GM10266 (cell line): ENCODE measurements at regions not wholly inside any gene's neighbourhood (a gene's known extent, or its start where the extent isn't known, plus 50 kb on each side); places are given as distances from the start of the nearest gene placed in this dataset.

Source experiments
- DNase-seq: peaks from one replicate; pipeline ENCODE4 v3.0.0; 2012; ENCODE audit errors: extremely low spot score
- TF ChIP-seq, protein P1 (sequence below): IDR thresholded peaks from 2 replicates; pipeline ENCODE4 v1.5.1; 2012; ENCODE audit warnings: mild to moderate bottlenecking, low read depth; ENCODE audit not compliant: control insufficient read depth, insufficient read depth; ENCODE audit errors: missing control alignments

DNA sequence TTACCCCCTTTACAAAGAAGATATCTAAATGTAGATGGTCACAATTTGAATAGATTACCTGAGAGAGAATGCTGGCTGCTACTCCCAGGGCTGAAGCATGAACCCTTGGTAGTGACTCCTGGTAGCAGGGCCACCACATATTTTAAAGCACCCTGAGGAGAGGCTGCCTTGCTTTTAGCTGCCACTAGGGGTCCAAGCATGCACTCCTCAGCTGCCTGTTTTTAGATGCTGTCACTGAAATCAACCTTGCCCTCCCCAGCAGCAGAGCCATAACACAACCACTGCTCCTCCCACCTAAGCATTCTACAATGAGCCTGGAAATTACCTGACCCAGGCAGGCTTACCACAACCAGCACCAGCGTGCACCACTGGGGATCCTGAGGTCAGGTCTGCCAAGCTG, 850.9 kb downstream of the FAM133A start:
- DNase-seq = no peak
- TF ChIP-seq, protein P1, sequence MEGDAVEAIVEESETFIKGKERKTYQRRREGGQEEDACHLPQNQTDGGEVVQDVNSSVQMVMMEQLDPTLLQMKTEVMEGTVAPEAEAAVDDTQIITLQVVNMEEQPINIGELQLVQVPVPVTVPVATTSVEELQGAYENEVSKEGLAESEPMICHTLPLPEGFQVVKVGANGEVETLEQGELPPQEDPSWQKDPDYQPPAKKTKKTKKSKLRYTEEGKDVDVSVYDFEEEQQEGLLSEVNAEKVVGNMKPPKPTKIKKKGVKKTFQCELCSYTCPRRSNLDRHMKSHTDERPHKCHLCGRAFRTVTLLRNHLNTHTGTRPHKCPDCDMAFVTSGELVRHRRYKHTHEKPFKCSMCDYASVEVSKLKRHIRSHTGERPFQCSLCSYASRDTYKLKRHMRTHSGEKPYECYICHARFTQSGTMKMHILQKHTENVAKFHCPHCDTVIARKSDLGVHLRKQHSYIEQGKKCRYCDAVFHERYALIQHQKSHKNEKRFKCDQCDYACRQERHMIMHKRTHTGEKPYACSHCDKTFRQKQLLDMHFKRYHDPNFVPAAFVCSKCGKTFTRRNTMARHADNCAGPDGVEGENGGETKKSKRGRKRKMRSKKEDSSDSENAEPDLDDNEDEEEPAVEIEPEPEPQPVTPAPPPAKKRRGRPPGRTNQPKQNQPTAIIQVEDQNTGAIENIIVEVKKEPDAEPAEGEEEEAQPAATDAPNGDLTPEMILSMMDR = no peak

DNA sequence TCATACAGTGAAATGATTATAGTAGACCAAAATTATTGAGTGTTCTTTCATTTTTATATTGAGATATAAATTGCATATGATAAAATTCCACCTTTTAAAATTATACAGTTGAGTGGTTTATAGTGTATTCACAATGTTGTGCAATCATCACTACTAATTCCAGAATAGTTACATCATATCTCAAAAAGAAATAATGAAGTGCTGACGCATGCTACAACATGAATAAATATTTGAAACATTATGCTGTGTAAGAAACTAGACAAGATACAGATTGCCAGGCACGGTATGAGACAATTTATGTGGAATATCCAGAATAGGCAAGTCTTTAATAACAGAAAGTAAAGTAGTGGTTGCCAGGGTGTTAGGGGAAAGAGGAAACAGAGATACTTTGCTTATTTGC, 871.7 kb downstream of the FAM133A start:
- DNase-seq = no peak
- TF ChIP-seq, protein P1 = no peak

DNA sequence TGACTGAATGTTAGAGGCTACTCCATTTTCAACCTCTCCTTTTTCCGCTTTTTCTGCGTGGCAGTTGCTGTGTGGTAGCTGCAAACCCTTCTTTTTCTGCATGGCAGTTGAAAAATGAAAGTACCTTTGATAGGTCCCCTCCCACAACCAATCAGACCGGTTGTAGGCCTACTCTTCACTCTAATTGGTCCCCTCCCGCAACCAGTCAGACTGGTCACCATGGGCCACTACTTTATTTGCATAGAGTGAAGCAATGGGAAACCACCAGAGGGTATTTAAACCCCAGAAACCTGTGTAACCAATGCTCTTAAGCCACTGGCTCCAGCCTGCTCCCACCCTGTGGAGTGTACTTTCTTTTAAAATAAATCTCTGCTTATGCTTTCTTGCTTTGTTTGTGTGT, 877.8 kb downstream of the FAM133A start:
- TF ChIP-seq, protein P1 = no peak
- DNase-seq = no peak

DNA sequence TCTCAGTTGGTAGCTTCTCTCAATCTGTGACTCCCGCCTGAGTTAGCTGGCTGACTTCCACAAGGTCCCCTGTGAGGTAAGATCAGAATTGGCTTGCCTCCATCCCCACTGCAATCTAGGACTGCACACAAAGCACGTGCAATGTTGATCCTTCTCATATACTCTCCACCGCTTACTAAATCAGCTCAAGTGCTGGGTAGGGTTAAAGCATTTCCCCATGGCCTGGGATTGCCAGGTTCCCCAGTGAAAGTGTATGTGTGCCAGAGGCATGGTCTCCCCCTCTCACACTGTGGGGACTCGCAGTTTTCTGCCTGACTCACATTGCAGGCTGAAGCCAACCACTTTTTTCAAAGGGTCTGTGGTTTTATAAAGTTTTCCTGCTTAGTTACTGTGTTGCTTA, 886.9 kb downstream of the FAM133A start:
- TF ChIP-seq, protein P1 = no peak
- no peak for DNase-seq

DNA sequence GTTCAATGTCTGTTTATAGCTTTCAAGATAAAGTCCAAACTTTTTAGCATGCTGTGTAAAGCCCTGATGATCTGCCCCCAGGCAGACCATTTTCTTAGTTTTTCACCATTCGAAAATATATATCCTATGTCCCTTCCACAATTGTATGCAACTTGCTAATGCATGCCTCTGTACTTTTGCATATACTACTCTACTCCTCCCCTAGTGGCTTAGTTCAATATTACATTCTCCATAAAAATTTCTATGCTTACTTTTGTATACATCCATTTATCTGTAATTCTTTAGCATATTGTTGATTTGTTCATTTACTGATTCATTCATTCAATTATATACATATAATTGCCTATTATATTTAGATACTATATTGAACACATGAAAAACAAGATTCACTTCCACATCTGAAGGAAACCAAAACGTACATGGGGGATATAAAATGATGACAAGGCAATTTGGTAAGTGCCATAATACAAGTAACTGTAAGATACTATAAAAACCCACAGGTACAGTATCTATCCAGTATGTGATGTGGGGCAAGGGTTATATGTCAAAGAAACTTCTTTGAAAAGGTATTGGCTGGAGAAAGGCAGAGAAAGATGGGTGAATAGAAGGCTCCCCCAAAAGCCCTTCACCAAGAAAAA, 902.5 kb downstream of the FAM133A start:
- no peak for DNase-seq
- TF ChIP-seq, protein P1 = no peak

DNA sequence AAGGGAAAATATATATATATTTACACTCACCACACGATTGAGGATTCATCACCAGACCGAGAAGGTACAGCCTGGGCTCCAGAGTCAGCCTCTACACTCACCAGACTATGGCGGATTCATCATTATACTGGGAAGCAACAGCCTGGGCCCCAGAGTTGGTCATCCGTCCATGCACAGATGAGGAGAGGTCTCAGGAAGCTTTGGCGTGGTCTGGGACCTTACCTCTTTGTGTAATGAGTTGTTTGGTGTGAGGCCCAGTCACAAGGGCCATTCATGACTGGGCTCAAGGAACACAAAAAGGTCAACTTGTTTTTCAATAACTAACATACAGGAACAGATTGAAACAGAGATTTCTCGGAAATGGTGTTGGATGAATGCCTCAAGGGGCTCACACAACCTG, 926.1 kb downstream of the FAM133A start:
- TF ChIP-seq, protein P1 = no peak
- no peak for DNase-seq

DNA sequence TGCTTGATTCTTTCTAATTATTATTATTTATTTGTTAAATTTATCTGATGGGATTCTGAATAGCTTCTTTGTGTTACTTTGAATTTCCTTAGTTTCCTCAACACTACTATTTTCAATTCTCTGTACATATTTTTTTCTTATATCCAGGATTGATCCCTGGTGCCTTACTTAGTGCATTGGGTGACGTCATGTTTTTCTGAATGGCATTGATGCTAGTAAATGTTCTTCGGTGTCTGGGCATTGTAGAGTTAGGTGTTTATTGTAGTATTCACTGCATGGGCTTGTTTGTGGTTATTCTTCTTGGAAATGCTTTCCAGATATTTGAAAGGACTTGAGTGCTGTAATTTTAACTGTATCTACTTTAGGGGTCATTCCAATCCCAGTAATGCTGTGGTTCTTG, 938.1 kb downstream of the FAM133A start:
- TF ChIP-seq, protein P1 = no peak

More for the DNA sequence above, 938.1 kb downstream of the FAM133A start:
- no peak for DNase-seq
